ENCODE measurements at regions not wholly inside any gene's neighbourhood (a gene's known extent, or its start where the extent isn't known, plus 50 kb on each side); places are given as distances from the start of the nearest gene placed in this dataset.

- WGBS (ENCODE audit: low lambda C conversion rate), result 32% methylated on average over 4 of the region's 6 CpGs
- Histone ChIP-seq H3K4me2 (ENCODE audit: low read depth, low read length) (peak overlapping the region; percentile 67), H3K79me2 (ENCODE audit: insufficient read depth, low read length) (no peaks in the 10 kb centered on the region), H3K27me3 (ENCODE audit: control insufficient read depth in 1 of 2, insufficient read depth in 2 of 2, low read length in 2 of 2) (no peaks in the 10 kb centered on the region), H3K4me3 (replicated peaks in 1 of 3; ENCODE audit: insufficient read depth in 1 of 3, low read depth in 2 of 3, low read length in 3 of 3) (peak overlapping the region in 1 of 3 experiments; percentile 41; a peak in 2 of 6 replicates), H3K27ac (ENCODE audit: extremely low read length, insufficient read depth, low read length) (peak overlapping the region; percentile 76), H3K4me1 (ENCODE audit: insufficient read depth, low read length) (peaks cover 31% of the 10 kb centered on the region), H3K36me3 (replicated peaks in 1 of 2; ENCODE audit: control insufficient read depth in 1 of 2, insufficient read depth in 2 of 2, low read length in 2 of 2) (no peaks in the 10 kb centered on the region), H3K9me3 (ENCODE audit: low read length) (no peaks in the 10 kb centered on the region), H3K9ac (ENCODE audit: insufficient read depth, low read depth, low read length) (no peak overlapping the region), H4K20me1 (ENCODE audit: insufficient read depth, low read length) (no peaks in the 10 kb centered on the region), H2AFZ (ENCODE audit: low read length) (no peak overlapping the region)
- intact Hi-C loops (cut with micrococcal nuclease; ENCODE audit: unreplicated experiment) (no loop called here), in situ Hi-C loops (cut with HindIII; ENCODE audit: extremely low pct_ligation_motif_present, low pct_unique_long_range_greater_than_20kb) (no loop called here)
- ATAC-seq (peak; percentile 82), DNase-seq (ENCODE audit: low spot score) (peak; percentile 40), FAIRE-seq (no peak)
- POLR2A ChIA-PET, result interaction anchor here (1.1 kb wide), 1 partner anchor 169 kb away, joined by 4 read pairs; no protein-coding TSS in a partner anchor
- BruUV-seq (replicated peaks), result no TSS peak
- CTCF ChIA-PET (ENCODE audit: low intra/inter-chr PET ratio, low total read pairs), result no interaction called here
- TF ChIP-seq RORA (CRISPR knock-in tag; IDR thresholded peaks at IDR 0.05), result no peak
- no peak for TF ChIP-seq ASH2L (IDR thresholded peaks at IDR 0.05; ENCODE audit: insufficient read length, low read depth, low read length)
- no peak for TF ChIP-seq GABPA (IDR thresholded peaks at IDR 0.05; ENCODE audit: low read depth, low read length)
- peak; percentile 72 for TF ChIP-seq GABPA (CRISPR knock-in tag; IDR thresholded peaks at IDR 0.05; ENCODE audit: low read depth)
- TF ChIP-seq ZNF788 (CRISPR knock-in tag; IDR thresholded peaks at IDR 0.05; ENCODE audit: borderline replicate concordance), result peak; percentile 34; the same call in 1 of the 2 replicates
- no peak for TF ChIP-seq SMAD9 (CRISPR knock-in tag; IDR thresholded peaks at IDR 0.05)
- peak; percentile 69 for TF ChIP-seq HNF4A (CRISPR knock-in tag; IDR thresholded peaks at IDR 0.05)
- TF ChIP-seq SNAPC4 (CRISPR knock-in tag; IDR thresholded peaks at IDR 0.05), result 0 out of 2 replicates have a peak, but pooled peaks have one; percentile 48
- no peak for TF ChIP-seq TMF1 (CRISPR knock-in tag; IDR thresholded peaks at IDR 0.05; ENCODE audit: low read depth)
- TF ChIP-seq TRIM24 (CRISPR knock-in tag; IDR thresholded peaks at IDR 0.05), result no peak
- no peak for TF ChIP-seq ZNF34 (CRISPR knock-in tag; IDR thresholded peaks at IDR 0.05; ENCODE audit: borderline replicate concordance)
- no peak for TF ChIP-seq ZNF564 (CRISPR knock-in tag; IDR thresholded peaks at IDR 0.05)
- TF ChIP-seq CENPBD1 (CRISPR knock-in tag; IDR thresholded peaks at IDR 0.05; ENCODE audit: borderline replicate concordance, low read depth), result no peak
- TF ChIP-seq RAD51 (IDR thresholded peaks at IDR 0.05; ENCODE audit: borderline replicate concordance), result no peak
- no peak for TF ChIP-seq TCF12 (IDR thresholded peaks at IDR 0.05)
- TF ChIP-seq TCF12 (CRISPR knock-in tag; IDR thresholded peaks at IDR 0.05), result 0 out of 2 replicates have a peak, but pooled peaks have one; percentile 21
- TF ChIP-seq ZBTB44 (CRISPR knock-in tag; IDR thresholded peaks at IDR 0.05), result no peak
- TF ChIP-seq JDP2 (CRISPR knock-in tag; IDR thresholded peaks at IDR 0.05; ENCODE audit: borderline replicate concordance), result no peak
Observed at GRCh38 chr12:107492393-107493134, 193.0 kb upstream of the PWP1 start.
